Panc1 (cell line): ENCODE measurements at regions not wholly inside any gene's neighbourhood (a gene's known extent, or its start where the extent isn't known, plus 50 kb on each side); places are given as distances from the start of the nearest gene placed in this dataset.

Source experiments
- ATAC-seq: fragments of 200-7000 bp; cut with Tn5 transposase; 2 replicates; pipeline ENCODE4 v1.9.1; 2020; ENCODE audit warnings: mild to moderate bottlenecking, moderate library complexity
- BruUV-seq: library from RNA; stranded (reverse); fragments of 400-500 nt; replicated peaks from 2 replicates; lab custom pipeline; 2021; lab: Mats Ljungman, UMichigan
- CTCF ChIA-PET: fragments of 300-600 bp; sonication (Branson Sonifier 250); formaldehyde crosslinking; loops from one replicate; lab custom pipeline; 2022; ENCODE audit warnings: antibody characterized with exemption; lab: Charles Lee
- POLR2A ChIA-PET: fragments of 300-600 bp; sonication (Branson Sonifier 250); formaldehyde crosslinking; loops from one replicate; lab custom pipeline; 2022; ENCODE audit warnings: antibody characterized with exemption; lab: Charles Lee
- DNase-seq: peaks from one replicate; pipeline ENCODE4 v3.0.0-alpha.2; 2010; ENCODE audit warnings: low read depth, low spot score
- H3K27ac ChIP-seq: 2 replicates; pipeline ENCODE4 v1.5.1; 2011; ENCODE audit warnings: mild to moderate bottlenecking, low read length, inconsistent platforms
- H3K27me3 ChIP-seq: fragments of 200-500 bp; sonication (Bioruptor generic); 2 replicates; pipeline ENCODE4 v1.6.0; 2014; ENCODE audit warnings: low read length, inconsistent platforms; ENCODE audit not compliant: control insufficient read depth, insufficient read depth
- H3K36me3 ChIP-seq: fragments of 200-500 bp; sonication (Bioruptor generic); 2 replicates; pipeline ENCODE4 v1.5.1; 2014; ENCODE audit warnings: inconsistent platforms, mild to moderate bottlenecking, low read length, moderate library complexity; ENCODE audit not compliant: control insufficient read depth, insufficient read depth
- H3K4me1 ChIP-seq: 2 replicates; pipeline ENCODE4 v1.5.1; 2011; ENCODE audit warnings: inconsistent platforms, mild to moderate bottlenecking, low read length, moderate library complexity; ENCODE audit not compliant: control insufficient read depth, insufficient read depth
- H3K4me3 ChIP-seq, 2 experiments: 2 replicates each; pipeline ENCODE4 v1.5.1; 2011 to 2012; ENCODE audit warnings: low read depth in 2 of 2, low read length in 2 of 2, mild to moderate bottlenecking in 2 of 2, inconsistent platforms in 1 of 2, moderate library complexity in 1 of 2
- H3K9me3 ChIP-seq: fragments of 200-500 bp; sonication (Bioruptor generic); 2 replicates; pipeline ENCODE4 v1.5.1; 2014; ENCODE audit warnings: low read depth, mild to moderate bottlenecking, inconsistent platforms, low read length, moderate library complexity; ENCODE audit not compliant: control insufficient read depth, insufficient read depth
- CTCF ChIP-seq: fragments of 450-650 bp; IDR thresholded peaks from 2 replicates; pipeline ENCODE4 v1.5.1; 2017; ENCODE audit warnings: mild to moderate bottlenecking
- POLR2AphosphoS5 ChIP-seq: IDR thresholded peaks from 2 replicates; pipeline ENCODE4 v1.6.1; 2012; ENCODE audit warnings: mild to moderate bottlenecking, low read depth, low read length, moderate library complexity
- REST ChIP-seq, 2 experiments: IDR thresholded peaks; 2 replicates each; pipeline ENCODE4 v1.6.1; 2011 to 2012; ENCODE audit warnings: low read depth in 2 of 2, control low read depth in 1 of 2, low read length in 1 of 2, mild to moderate bottlenecking in 1 of 2, moderate library complexity in 1 of 2; ENCODE audit not compliant: insufficient read depth in 1 of 2
- SIN3A ChIP-seq: IDR thresholded peaks from 2 replicates; pipeline ENCODE4 v1.6.1; 2012; ENCODE audit warnings: low read depth, mild to moderate bottlenecking, low read length, moderate library complexity, borderline replicate concordance; ENCODE audit not compliant: insufficient read depth
- TCF7L2 ChIP-seq: IDR thresholded peaks from 2 replicates; pipeline ENCODE4 v1.6.1; 2011; ENCODE audit warnings: mild to moderate bottlenecking, low read depth, low read length, inconsistent platforms
- in situ Hi-C: cut with HindIII; loops from 2 replicates; pipeline ENCODE4 v1.10.0; 2016; ENCODE audit warnings: low sequenced_read_pairs, low pct_unique_long_range_greater_than_20kb
- intact Hi-C: fragments of 100-400 bp; cut with micrococcal nuclease; formaldehyde crosslinking; loops from one replicate; pipeline ENCODE4 v1.10.0; 2022; ENCODE audit not compliant: unreplicated experiment

GRCh38 chr5:4581289-4581688, 558.8 kb upstream of the ADAMTS16 start:
- DNase-seq = no peak
- Histone ChIP-seq H3K4me1 (no peaks in the 10 kb centered on the region), H3K9me3 (no peaks in the 10 kb centered on the region), H3K27ac (no peak overlapping the region), H3K4me3 (no peak overlapping the region), H3K36me3 (no peaks in the 10 kb centered on the region), H3K27me3 (no peaks in the 10 kb centered on the region)
- in situ Hi-C loops = no loop called here
- ChIA-PET POLR2A (no interaction called here), CTCF (no interaction called here)
- intact Hi-C loops = no loop called here
- ATAC-seq = no peak
- TF ChIP-seq SIN3A (no peak), TCF7L2 (no peak), REST (IDR thresholded peaks at IDR 0.05; ENCODE audit: insufficient read depth in 1 of 2, low read depth in 2 of 2, low read length in 1 of 2) (no peak), CTCF (no peak), POLR2AphosphoS5 (no peak)
- no TSS peak for BruUV-seq

GRCh38 chr5:4584982-4585381, 555.1 kb upstream of the ADAMTS16 start:
- Histone ChIP-seq H3K4me1 (no peaks in the 10 kb centered on the region), H3K36me3 (no peaks in the 10 kb centered on the region), H3K27me3 (no peaks in the 10 kb centered on the region), H3K27ac (no peak overlapping the region), H3K4me3 (no peak overlapping the region), H3K9me3 (no peaks in the 10 kb centered on the region)
- in situ Hi-C loops = no loop called here
- POLR2A ChIA-PET = no interaction called here
- no peak for DNase-seq
- TF ChIP-seq TCF7L2 (no peak), POLR2AphosphoS5 (no peak), CTCF (no peak), SIN3A (no peak), REST (IDR thresholded peaks at IDR 0.05; ENCODE audit: insufficient read depth in 1 of 2, low read depth in 2 of 2, low read length in 1 of 2) (no peak)
- intact Hi-C loops = no loop called here
- CTCF ChIA-PET = no interaction called here
- ATAC-seq = no peak
- no TSS peak for BruUV-seq
